GM13976 (cell line): ENCODE measurements at regions not wholly inside any gene's neighbourhood (a gene's known extent, or its start where the extent isn't known, plus 50 kb on each side); places are given as distances from the start of the nearest gene placed in this dataset.
"Not testable (repeated sequence)": the region's sequence is repeated elsewhere in the genome, so short reads cannot be mapped to it uniquely, and the experiment has no call there.

Experiments used
- DNase-seq: peaks from one replicate; pipeline ENCODE4 v3.0.0; 2012; ENCODE audit warnings: low spot score
- in situ Hi-C: fragments of 300-500 bp; cut with MboI; formaldehyde crosslinking; loops from one replicate; pipeline ENCODE4 v1.12.0; 2022; ENCODE audit warnings: low sequenced_read_pairs, mixed read lengths, inconsistent platforms; ENCODE audit not compliant: unreplicated experiment
- TF ChIP-seq, protein P1 (sequence below): IDR thresholded peaks from 2 replicates; pipeline ENCODE4 v1.5.1; 2012; ENCODE audit warnings: borderline replicate concordance, mild to moderate bottlenecking; ENCODE audit not compliant: insufficient read depth; ENCODE audit errors: extremely low read depth, missing control alignments, control extremely low read depth

- TF ChIP-seq, protein P1, sequence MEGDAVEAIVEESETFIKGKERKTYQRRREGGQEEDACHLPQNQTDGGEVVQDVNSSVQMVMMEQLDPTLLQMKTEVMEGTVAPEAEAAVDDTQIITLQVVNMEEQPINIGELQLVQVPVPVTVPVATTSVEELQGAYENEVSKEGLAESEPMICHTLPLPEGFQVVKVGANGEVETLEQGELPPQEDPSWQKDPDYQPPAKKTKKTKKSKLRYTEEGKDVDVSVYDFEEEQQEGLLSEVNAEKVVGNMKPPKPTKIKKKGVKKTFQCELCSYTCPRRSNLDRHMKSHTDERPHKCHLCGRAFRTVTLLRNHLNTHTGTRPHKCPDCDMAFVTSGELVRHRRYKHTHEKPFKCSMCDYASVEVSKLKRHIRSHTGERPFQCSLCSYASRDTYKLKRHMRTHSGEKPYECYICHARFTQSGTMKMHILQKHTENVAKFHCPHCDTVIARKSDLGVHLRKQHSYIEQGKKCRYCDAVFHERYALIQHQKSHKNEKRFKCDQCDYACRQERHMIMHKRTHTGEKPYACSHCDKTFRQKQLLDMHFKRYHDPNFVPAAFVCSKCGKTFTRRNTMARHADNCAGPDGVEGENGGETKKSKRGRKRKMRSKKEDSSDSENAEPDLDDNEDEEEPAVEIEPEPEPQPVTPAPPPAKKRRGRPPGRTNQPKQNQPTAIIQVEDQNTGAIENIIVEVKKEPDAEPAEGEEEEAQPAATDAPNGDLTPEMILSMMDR = no peak
- in situ Hi-C loops = no loop called here
- no peak for DNase-seq
These were observed 136.1 kb upstream of the PRKD1 start for GRCh38 chr14:30063746-30064145.

DNA sequence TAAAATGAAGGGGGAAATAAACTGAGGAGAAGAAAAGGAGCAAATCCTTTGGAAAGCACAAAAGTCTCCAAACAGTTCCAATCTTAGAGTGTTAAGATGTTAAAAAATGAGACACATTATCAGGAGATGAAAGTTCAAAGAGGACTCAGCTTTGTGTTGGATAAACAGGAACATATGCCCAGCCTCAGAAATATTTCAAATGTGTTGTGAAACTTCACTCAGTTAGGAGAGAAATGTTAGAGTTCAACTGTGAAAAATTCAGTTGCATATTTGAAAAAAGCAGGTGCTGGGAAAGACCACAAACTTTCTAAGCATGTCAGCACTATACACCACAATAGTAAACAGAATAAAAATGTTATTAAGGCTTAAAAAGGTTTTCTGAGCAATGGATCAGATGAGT is 136.8 kb upstream of the PRKD1 start:
- DNase-seq = no peak
- TF ChIP-seq, protein P1 = no peak
- in situ Hi-C loops = no loop called here

- in situ Hi-C loops = no loop called here
- TF ChIP-seq, protein P1 = no peak
- no peak for DNase-seq
These were observed 141.9 kb upstream of the PRKD1 start for GRCh38 chr14:30069536-30069935.

DNA sequence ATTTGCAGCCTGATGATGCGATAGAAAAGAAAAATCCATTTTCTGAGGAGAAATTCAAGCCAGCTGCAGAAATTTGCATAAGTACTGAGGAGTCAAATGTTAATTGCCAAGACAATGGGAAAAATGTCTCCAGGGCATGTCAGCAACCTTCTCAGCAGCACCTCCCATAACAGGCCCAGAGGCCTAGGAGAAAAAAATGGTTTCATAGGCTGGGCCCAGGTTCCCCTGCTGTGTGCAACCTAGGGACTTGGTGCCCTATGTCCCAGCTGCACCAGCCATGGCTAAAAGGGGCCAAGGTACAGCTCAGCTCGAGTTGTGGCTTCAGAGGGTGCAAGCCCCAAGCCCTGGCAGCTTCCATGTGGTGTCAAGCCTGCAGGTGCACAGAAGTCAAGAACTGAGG is 144.8 kb upstream of the PRKD1 start:
- in situ Hi-C loops = not testable (repeated sequence)

DNA sequence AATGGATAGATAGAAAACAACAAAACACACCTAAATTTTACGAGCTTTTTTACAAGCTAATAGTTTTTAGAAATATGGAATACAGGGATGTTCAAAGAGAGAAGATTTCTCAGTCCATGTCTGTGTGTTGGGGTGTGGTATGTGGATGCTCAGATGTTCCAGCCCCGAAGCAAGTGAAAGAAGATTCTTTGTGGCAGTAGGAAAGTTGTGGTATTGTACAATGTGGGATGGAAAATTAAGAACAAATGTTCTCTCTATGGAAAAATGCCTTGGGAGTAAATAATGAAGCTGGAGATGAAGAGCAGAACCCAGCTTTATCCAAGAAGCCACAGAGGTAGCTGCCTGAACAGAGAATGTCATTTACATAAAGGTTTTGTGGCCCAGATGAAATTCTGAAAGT is 150.3 kb upstream of the PRKD1 start:
- TF ChIP-seq, protein P1 = no peak
- no peak for DNase-seq
- in situ Hi-C loops = no loop called here

More for the DNA sequence above, 144.8 kb upstream of the PRKD1 start:
- not testable (repeated sequence) for DNase-seq

DNA sequence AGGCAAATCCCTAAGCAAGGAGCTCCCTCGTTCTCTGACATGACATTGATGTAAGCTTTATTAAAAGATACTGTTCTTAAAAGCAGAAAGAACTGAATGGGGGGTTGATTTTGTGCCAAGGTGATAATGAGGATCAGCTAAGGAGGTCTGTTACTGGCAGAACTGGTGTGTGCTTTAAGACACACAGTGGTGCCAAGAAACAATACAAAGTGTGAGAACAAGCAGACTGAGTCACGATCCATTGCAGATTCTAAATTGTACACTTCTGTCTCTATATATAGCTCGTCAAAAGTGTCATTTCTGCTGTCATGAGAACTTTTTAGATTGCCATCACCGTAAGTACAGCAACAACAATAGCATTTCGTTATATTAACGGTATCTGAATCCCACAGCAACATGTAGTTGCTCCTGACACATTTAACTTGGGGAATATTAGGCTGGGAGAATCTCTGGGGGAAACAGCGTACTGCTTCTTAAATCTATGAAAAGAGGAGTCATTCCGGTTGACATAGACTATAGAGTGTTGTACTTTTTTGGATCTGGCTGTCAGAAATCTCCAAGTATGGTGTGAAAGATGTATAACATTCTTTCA is 151.3 kb upstream of the PRKD1 start:
- in situ Hi-C loops = no loop called here
- TF ChIP-seq, protein P1 = no peak
- DNase-seq = no peak

GRCh38 chr14:30082486-30082885 is 154.8 kb upstream of the PRKD1 start:
- in situ Hi-C loops = no loop called here
- TF ChIP-seq, protein P1 = no peak
- no peak for DNase-seq
